ENCODE measurements at regions not wholly inside any gene's neighbourhood (a gene's known extent, or its start where the extent isn't known, plus 50 kb on each side); places are given as distances from the start of the nearest gene placed in this dataset.

DNA sequence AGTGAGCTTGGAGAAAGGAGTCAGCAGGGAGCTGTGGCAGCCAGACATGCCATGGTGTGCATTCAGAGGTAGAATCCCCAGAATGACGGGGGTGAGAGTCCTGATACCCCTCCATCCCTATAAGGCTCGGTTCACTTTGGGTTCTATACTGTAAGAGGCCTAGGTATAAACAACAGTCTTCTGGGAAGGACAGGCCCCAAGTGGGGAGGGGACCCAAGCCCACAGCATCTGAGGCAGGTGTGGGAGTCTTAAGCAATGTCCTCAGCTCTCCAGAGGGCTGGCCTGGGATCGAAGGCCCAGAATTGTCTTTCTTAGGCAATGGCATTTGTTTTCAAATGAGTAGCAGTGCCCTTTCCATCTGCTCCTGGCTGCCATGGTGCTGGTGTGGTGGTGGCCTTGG lies 50.2 kb upstream of the MAMLD1 start:
- no peak overlapping the region for H3K27ac ChIP-seq

More for the DNA sequence above, 50.2 kb upstream of the MAMLD1 start:
- no peaks in the 10 kb centered on the region for H3K27me3 ChIP-seq
- no peaks in the 10 kb centered on the region for H3K4me1 ChIP-seq (ENCODE audit: control insufficient read depth in 1 of 2, insufficient read depth in 1 of 2, low read depth in 1 of 2, low read length in 1 of 2)
- H3K9me3 ChIP-seq = no peaks in the 10 kb centered on the region
- TF ChIP-seq CTCF (IDR thresholded peaks at IDR 0.05) = no peak
- H3K4me3 ChIP-seq (ENCODE audit: low read depth in 1 of 2, low read length in 1 of 2) = no peak overlapping the region
- no peaks in the 10 kb centered on the region for H3K36me3 ChIP-seq

All from neutrophil (primary cell).